ENCODE measurements at regions not wholly inside any gene's neighbourhood (a gene's known extent, or its start where the extent isn't known, plus 50 kb on each side); places are given as distances from the start of the nearest gene placed in this dataset.
A peak's percentile ranks its signal among the peaks of the same experiment; 100 is the strongest.

GRCh38 chr6:134585517-134585873 lies 267.6 kb upstream of the SGK1 start (continued):
- 0 out of 2 replicates have a peak, but pooled peaks have one; percentile 22 for TF ChIP-seq PBX2 (CRISPR knock-in tag; IDR thresholded peaks at IDR 0.05; ENCODE audit: low read depth)
- peak; percentile 82 for TF ChIP-seq PBX2 (tag; conservative IDR thresholded peaks at IDR 0.05; ENCODE audit: low read depth)
- TF ChIP-seq SMAD4 (CRISPR knock-in tag; conservative IDR thresholded peaks at IDR 0.05) = peak; percentile 61; the same call in 1 of the 2 replicates
- peak; percentile 68 for TF ChIP-seq NFE2 (IDR thresholded peaks at IDR 0.05; ENCODE audit: low read depth)
- 0 out of 4 replicates have a peak, but pooled peaks of 1 of the 2 experiments have one; percentile 13 for TF ChIP-seq NRF1 (conservative IDR thresholded peaks at IDR 0.05 in 1 of 2, IDR thresholded peaks at IDR 0.05 in 1 of 2)
- TF ChIP-seq ZNF639 (CRISPR knock-in tag; conservative IDR thresholded peaks at IDR 0.05 in 1 of 2, IDR thresholded peaks at IDR 0.05 in 1 of 2) = peak in 1 of 2 experiments; percentile 73; a peak in 2 of 4 replicates
- TF ChIP-seq SMARCE1 (IDR thresholded peaks at IDR 0.05) = peak; percentile 81; the same call in 1 of the 2 replicates
- peak; percentile 72; the same call in 1 of the 2 replicates for TF ChIP-seq MEF2D (tag; conservative IDR thresholded peaks at IDR 0.05; ENCODE audit: low read depth)
- TF ChIP-seq ZNF253 (CRISPR knock-in tag; conservative IDR thresholded peaks at IDR 0.05) = no peak
- no peak for TF ChIP-seq BRD4 (IDR thresholded peaks at IDR 0.05)
- TF ChIP-seq MITF (IDR thresholded peaks at IDR 0.05) = peak; percentile 46; the same call in 1 of the 2 replicates
- TF ChIP-seq ZBTB11 (CRISPR knock-in tag; IDR thresholded peaks at IDR 0.05) = peak in 1 of 3 experiments; percentile 69; a peak in 2 of 6 replicates
- peak in 1 of 2 experiments; percentile 73; a peak in 2 of 4 replicates for TF ChIP-seq TRIM24 (IDR thresholded peaks at IDR 0.05)
- TF ChIP-seq KDM1A (IDR thresholded peaks at IDR 0.05) = peak in 1 of 2 experiments; percentile 33; a peak in 1 of 4 replicates
- no peak for TF ChIP-seq THRB (CRISPR knock-in tag; conservative IDR thresholded peaks at IDR 0.05)
- TF ChIP-seq MEIS2 (IDR thresholded peaks at IDR 0.05; ENCODE audit: partially characterized antibody) = peak; percentile 93
- TF ChIP-seq NFIC (IDR thresholded peaks at IDR 0.05) = peak; percentile 92
- 0 out of 4 replicates have a peak, but pooled peaks of 1 of the 2 experiments have one; percentile 28 for TF ChIP-seq HDAC1 (IDR thresholded peaks at IDR 0.05)
